HUES64 (cell line): ENCODE measurements at regions not wholly inside any gene's neighbourhood (a gene's known extent, or its start where the extent isn't known, plus 50 kb on each side); places are given as distances from the start of the nearest gene placed in this dataset.

Experiments used
- H3K27ac ChIP-seq: 2 replicates; pipeline ENCODE4 v1.7.0; 2013; ENCODE audit warnings: low read depth, low read length, inconsistent platforms
- H3K27me3 ChIP-seq: 2 replicates; pipeline ENCODE4 v1.6.1; 2013; ENCODE audit warnings: mild to moderate bottlenecking, low read length; ENCODE audit not compliant: insufficient read depth
- H3K36me3 ChIP-seq: 2 replicates; pipeline ENCODE4 v1.6.1; 2013; ENCODE audit warnings: mild to moderate bottlenecking, low read length; ENCODE audit not compliant: insufficient read depth
- H3K4me1 ChIP-seq: 2 replicates; pipeline ENCODE4 v1.6.1; 2013; ENCODE audit warnings: mild to moderate bottlenecking, low read length, moderate library complexity; ENCODE audit not compliant: insufficient read depth
- H3K4me3 ChIP-seq: 2 replicates; pipeline ENCODE4 v1.5.1; 2013; ENCODE audit warnings: mild to moderate bottlenecking, low read length, moderate library complexity
- H3K9ac ChIP-seq: 2 replicates; pipeline ENCODE4 v1.6.1; 2013; ENCODE audit warnings: mild to moderate bottlenecking, low read depth, low read length
- H3K9me3 ChIP-seq: 2 replicates; pipeline ENCODE4 v1.6.1; 2013; ENCODE audit warnings: low read depth, low read length; ENCODE audit not compliant: insufficient read depth
- WGBS: fragments of 150-250, 120-280 bp; methylation state at CpG from one replicate; pipeline ENCODE4 v1.1.7; 2013; ENCODE audit warnings: missing lambda C conversion rate; 5-methylcytosine and 5-hydroxymethylcytosine counted together

GRCh38 chr20:17808357-17808756, 108.6 kb downstream of the BANF2 start:
- Histone ChIP-seq H3K9ac (no peak overlapping the region), H3K27ac (no peak overlapping the region)
- WGBS = 89% methylated on average over 4 of the region's 5 CpGs

GRCh38 chr20:17807651-17808050, 107.9 kb downstream of the BANF2 start:
- Histone ChIP-seq H3K4me1 (no peaks in the 10 kb centered on the region), H3K9me3 (no peaks in the 10 kb centered on the region), H3K27ac (no peak overlapping the region), H3K9ac (no peak overlapping the region), H3K36me3 (no peaks in the 10 kb centered on the region), H3K4me3 (no peak overlapping the region), H3K27me3 (no peaks in the 10 kb centered on the region)
- 69% methylated on average over 2 of the region's 2 CpGs for WGBS

More at GRCh38 chr20:17808357-17808756, 108.6 kb downstream of the BANF2 start:
- Histone ChIP-seq H3K36me3 (no peaks in the 10 kb centered on the region), H3K4me1 (no peaks in the 10 kb centered on the region), H3K4me3 (no peak overlapping the region), H3K27me3 (no peaks in the 10 kb centered on the region), H3K9me3 (no peaks in the 10 kb centered on the region)

GRCh38 chr20:17806739-17807441, 107.1 kb downstream of the BANF2 start:
- Histone ChIP-seq H3K4me3 (no peak overlapping the region), H3K27ac (no peak overlapping the region), H3K4me1 (no peaks in the 10 kb centered on the region), H3K27me3 (no peaks in the 10 kb centered on the region), H3K36me3 (no peaks in the 10 kb centered on the region), H3K9ac (no peak overlapping the region), H3K9me3 (no peaks in the 10 kb centered on the region)
- 80% methylated on average over 26 of the region's 26 CpGs for whole genome bisulfite sequencing

GRCh38 chr20:17806107-17806506, 106.3 kb downstream of the BANF2 start:
- WGBS = 96% methylated on average over 6 of the region's 7 CpGs
- no peak overlapping the region for H3K4me3 ChIP-seq
- H3K9me3 ChIP-seq = no peaks in the 10 kb centered on the region
- H3K4me1 ChIP-seq = no peaks in the 10 kb centered on the region
- H3K36me3 ChIP-seq = no peaks in the 10 kb centered on the region
- no peaks in the 10 kb centered on the region for H3K27me3 ChIP-seq
- H3K27ac ChIP-seq = no peak overlapping the region
- no peak overlapping the region for H3K9ac ChIP-seq

- peaks cover 9% of the 10 kb centered on the region; the same call in 1 of the 2 replicates for H3K9me3 ChIP-seq
- no peaks in the 10 kb centered on the region for H3K36me3 ChIP-seq
- no peak overlapping the region for H3K27ac ChIP-seq
- 96% methylated on average over 2 of the region's 2 CpGs for WGBS
- no peaks in the 10 kb centered on the region for H3K4me1 ChIP-seq
- H3K27me3 ChIP-seq = no peaks in the 10 kb centered on the region
- H3K9ac ChIP-seq = no peak overlapping the region
- H3K4me3 ChIP-seq = no peak overlapping the region
Observed at GRCh38 chr20:17803765-17804164, 104.0 kb downstream of the BANF2 start.

GRCh38 chr20:17799575-17800227, 99.9 kb downstream of the BANF2 start:
- 100% methylated on average over 1 of the region's 1 CpG for WGBS
- H3K27ac ChIP-seq = no peak overlapping the region
- H3K9me3 ChIP-seq = peaks cover 9% of the 10 kb centered on the region; the same call in 1 of the 2 replicates
- H3K4me3 ChIP-seq = no peak overlapping the region
- H3K27me3 ChIP-seq = no peaks in the 10 kb centered on the region
- no peak overlapping the region for H3K9ac ChIP-seq
- no peaks in the 10 kb centered on the region for H3K36me3 ChIP-seq
- H3K4me1 ChIP-seq = no peaks in the 10 kb centered on the region

- Histone ChIP-seq H3K4me1 (no peaks in the 10 kb centered on the region), H3K27me3 (no peaks in the 10 kb centered on the region), H3K27ac (no peak overlapping the region), H3K9me3 (peaks cover 9% of the 10 kb centered on the region; the same call in 1 of the 2 replicates), H3K4me3 (no peak overlapping the region), H3K9ac (no peak overlapping the region), H3K36me3 (no peaks in the 10 kb centered on the region)
- no CpG with 5 or more reads among the region's 1 CpG for WGBS
Observed at GRCh38 chr20:17798601-17799000, 98.8 kb downstream of the BANF2 start.

- no peak overlapping the region for H3K4me3 ChIP-seq
- no peaks in the 10 kb centered on the region for H3K4me1 ChIP-seq
- no peaks in the 10 kb centered on the region for H3K36me3 ChIP-seq
- no peaks in the 10 kb centered on the region for H3K27me3 ChIP-seq
- H3K27ac ChIP-seq = no peak overlapping the region
- no peak overlapping the region for H3K9ac ChIP-seq
- 98% methylated on average over 4 of the region's 4 CpGs for WGBS
- H3K9me3 ChIP-seq = peaks cover 9% of the 10 kb centered on the region; the same call in 1 of the 2 replicates
Observed at GRCh38 chr20:17797579-17797978, 97.8 kb downstream of the BANF2 start.

GRCh38 chr20:17797161-17797560, 97.4 kb downstream of the BANF2 start:
- H3K4me3 ChIP-seq = no peak overlapping the region

GRCh38 chr20:17796091-17796563, 96.4 kb downstream of the BANF2 start:
- Histone ChIP-seq H3K27me3 (no peaks in the 10 kb centered on the region), H3K9ac (no peak overlapping the region), H3K9me3 (peaks cover 9% of the 10 kb centered on the region; the same call in 1 of the 2 replicates), H3K4me1 (no peaks in the 10 kb centered on the region), H3K4me3 (no peak overlapping the region), H3K36me3 (no peaks in the 10 kb centered on the region), H3K27ac (no peak overlapping the region)
- 92% methylated on average over 2 of the region's 2 CpGs for WGBS

More at GRCh38 chr20:17797161-17797560, 97.4 kb downstream of the BANF2 start:
- no peak overlapping the region for H3K9ac ChIP-seq
- no peaks in the 10 kb centered on the region for H3K36me3 ChIP-seq
- no peaks in the 10 kb centered on the region for H3K27me3 ChIP-seq
- no peak overlapping the region for H3K27ac ChIP-seq
- no peaks in the 10 kb centered on the region for H3K4me1 ChIP-seq
- 41% methylated on average over 2 of the region's 3 CpGs for WGBS
- peaks cover 9% of the 10 kb centered on the region; the same call in 1 of the 2 replicates for H3K9me3 ChIP-seq

GRCh38 chr20:17795501-17796071, 95.8 kb downstream of the BANF2 start:
- no peak overlapping the region for H3K4me3 ChIP-seq
- H3K4me1 ChIP-seq = no peaks in the 10 kb centered on the region
- no peak overlapping the region for H3K9ac ChIP-seq
- no peaks in the 10 kb centered on the region for H3K27me3 ChIP-seq
- H3K27ac ChIP-seq = no peak overlapping the region
- WGBS = 92% methylated on average over 5 of the region's 5 CpGs
- peaks cover 9% of the 10 kb centered on the region; the same call in 1 of the 2 replicates for H3K9me3 ChIP-seq
- H3K36me3 ChIP-seq = no peaks in the 10 kb centered on the region
